IMR-90 (cell line): ENCODE measurements at regions not wholly inside any gene's neighbourhood (a gene's known extent, or its start where the extent isn't known, plus 50 kb on each side); places are given as distances from the start of the nearest gene placed in this dataset.

Experiments used
- CEBPB ChIP-seq: IDR thresholded peaks from 2 replicates; pipeline ENCODE4 v1.6.1; 2012; ENCODE audit warnings: low read depth, low read length, improper control_type of control experiment
- POLR2A ChIP-seq: IDR thresholded peaks from 2 replicates; pipeline ENCODE4 v1.6.1; 2012; ENCODE audit warnings: mild to moderate bottlenecking, low read depth, low read length
- TF ChIP-seq, protein P1 (sequence below): conservative IDR thresholded peaks from 2 replicates; pipeline ENCODE4 v1.5.1; 2012; ENCODE audit warnings: mild to moderate bottlenecking, low read depth, low read length, improper control_type of control experiment
- TF ChIP-seq, protein P2 (sequence below): fragments of 150-350 bp; IDR thresholded peaks from 2 replicates; pipeline ENCODE4 v1.6.1; 2016; ENCODE audit warnings: low read depth, mild to moderate bottlenecking, low read length, moderate library complexity, borderline replicate concordance

DNA sequence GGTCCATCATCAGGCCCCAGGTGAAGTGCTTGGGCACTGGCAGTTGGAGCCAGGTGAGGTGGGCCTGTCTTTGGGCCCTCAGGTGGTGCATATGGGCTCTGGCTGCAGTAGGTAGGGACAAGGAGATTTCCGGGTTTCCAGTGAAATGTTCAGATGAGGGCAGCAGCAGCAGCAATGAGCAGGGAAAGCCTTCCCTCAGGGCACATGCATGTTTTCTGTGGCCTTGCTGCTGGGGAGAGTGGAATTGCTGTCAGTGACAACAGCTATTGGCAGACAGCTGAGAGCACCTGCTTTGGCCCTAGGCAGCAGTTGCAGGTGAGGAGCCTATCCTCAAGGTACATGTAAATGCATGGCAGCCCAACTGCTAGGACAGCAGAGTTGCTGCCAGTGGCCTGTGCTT is 58.9 kb upstream of the QRFPR start:
- no peak for TF ChIP-seq POLR2A
- TF ChIP-seq, protein P1, sequence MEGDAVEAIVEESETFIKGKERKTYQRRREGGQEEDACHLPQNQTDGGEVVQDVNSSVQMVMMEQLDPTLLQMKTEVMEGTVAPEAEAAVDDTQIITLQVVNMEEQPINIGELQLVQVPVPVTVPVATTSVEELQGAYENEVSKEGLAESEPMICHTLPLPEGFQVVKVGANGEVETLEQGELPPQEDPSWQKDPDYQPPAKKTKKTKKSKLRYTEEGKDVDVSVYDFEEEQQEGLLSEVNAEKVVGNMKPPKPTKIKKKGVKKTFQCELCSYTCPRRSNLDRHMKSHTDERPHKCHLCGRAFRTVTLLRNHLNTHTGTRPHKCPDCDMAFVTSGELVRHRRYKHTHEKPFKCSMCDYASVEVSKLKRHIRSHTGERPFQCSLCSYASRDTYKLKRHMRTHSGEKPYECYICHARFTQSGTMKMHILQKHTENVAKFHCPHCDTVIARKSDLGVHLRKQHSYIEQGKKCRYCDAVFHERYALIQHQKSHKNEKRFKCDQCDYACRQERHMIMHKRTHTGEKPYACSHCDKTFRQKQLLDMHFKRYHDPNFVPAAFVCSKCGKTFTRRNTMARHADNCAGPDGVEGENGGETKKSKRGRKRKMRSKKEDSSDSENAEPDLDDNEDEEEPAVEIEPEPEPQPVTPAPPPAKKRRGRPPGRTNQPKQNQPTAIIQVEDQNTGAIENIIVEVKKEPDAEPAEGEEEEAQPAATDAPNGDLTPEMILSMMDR, result no peak
- TF ChIP-seq, protein P2, sequence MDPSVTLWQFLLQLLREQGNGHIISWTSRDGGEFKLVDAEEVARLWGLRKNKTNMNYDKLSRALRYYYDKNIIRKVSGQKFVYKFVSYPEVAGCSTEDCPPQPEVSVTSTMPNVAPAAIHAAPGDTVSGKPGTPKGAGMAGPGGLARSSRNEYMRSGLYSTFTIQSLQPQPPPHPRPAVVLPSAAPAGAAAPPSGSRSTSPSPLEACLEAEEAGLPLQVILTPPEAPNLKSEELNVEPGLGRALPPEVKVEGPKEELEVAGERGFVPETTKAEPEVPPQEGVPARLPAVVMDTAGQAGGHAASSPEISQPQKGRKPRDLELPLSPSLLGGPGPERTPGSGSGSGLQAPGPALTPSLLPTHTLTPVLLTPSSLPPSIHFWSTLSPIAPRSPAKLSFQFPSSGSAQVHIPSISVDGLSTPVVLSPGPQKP, result no peak
- no peak for TF ChIP-seq CEBPB
